TTC549 (cell line): ENCODE measurements at regions not wholly inside any gene's neighbourhood (a gene's known extent, or its start where the extent isn't known, plus 50 kb on each side); places are given as distances from the start of the nearest gene placed in this dataset.
A peak's percentile ranks its signal among the peaks of the same experiment; 100 is the strongest.

Experiments
- FAIRE-seq: peaks from 2 replicates; lab custom pipeline; 2012; peaks lifted over from hg19 to GRCh38; lab: Jason Lieb, UNC

DNA sequence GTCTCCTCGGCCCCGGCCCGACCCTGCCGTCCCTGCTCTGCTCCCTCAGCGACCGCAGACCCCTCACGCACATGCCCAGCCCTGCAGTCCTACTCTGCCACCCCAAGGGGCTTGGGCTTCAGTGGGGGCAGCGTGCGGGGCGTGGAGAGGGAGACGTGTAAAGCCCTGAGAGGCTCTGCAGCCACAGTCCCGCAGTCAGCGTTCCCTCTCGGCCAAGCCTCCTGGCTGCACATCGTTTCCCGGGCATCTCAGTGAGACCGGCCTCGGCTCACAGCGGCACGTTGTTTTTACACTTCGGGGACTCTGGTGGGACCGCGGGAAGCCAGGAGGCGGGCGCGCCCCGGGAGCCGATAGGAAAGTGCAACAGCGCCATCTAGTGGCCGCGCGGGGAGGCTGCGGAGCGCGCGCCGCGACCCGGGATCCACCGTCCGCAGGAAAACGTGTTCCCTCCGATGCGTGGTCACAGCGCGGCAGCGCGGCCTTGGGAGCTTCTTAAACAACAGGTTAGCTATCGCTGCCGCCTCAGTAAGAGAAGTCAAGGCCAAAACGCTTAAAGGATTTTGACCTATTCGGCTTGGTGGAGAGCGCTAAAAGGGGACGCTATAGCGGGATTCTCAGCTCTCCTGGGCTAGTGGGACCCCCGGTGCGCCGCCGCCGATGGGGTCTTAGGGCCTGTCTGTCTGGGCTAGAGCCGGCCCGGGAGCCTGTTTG, 226.8 kb upstream of the IGF1R start:
- FAIRE-seq, result no peak

- no peak for FAIRE-seq
Measured at GRCh38 chr15:98422130-98422478, 226.2 kb upstream of the IGF1R start.

DNA sequence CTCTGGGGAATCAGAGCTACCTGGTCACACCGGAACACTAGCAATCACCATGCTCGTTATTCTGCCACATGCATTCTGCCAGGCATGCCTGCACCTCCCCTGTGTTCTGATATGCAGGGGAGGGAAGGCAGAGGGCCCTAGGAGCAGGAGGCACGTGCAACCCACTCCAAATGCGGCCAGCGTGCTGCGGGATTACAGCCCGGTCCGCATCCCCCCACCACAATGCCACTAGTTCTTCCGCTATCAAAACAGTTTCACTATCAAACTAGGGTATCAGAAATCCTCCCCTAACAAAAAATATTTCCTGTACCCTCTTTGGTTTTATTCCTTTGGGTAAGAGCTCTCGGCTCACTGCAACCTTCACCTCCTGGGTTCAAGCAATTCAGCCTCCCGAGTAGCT, 223.2 kb upstream of the IGF1R start:
- no peak for FAIRE-seq

- no peak for FAIRE-seq
Measured at GRCh38 chr15:98427321-98427720, 221.0 kb upstream of the IGF1R start.

- FAIRE-seq, result no peak
Measured at GRCh38 chr15:98428253-98428989, 219.9 kb upstream of the IGF1R start.

- no peak for FAIRE-seq
Measured at GRCh38 chr15:98431171-98431570, 217.2 kb upstream of the IGF1R start.

DNA sequence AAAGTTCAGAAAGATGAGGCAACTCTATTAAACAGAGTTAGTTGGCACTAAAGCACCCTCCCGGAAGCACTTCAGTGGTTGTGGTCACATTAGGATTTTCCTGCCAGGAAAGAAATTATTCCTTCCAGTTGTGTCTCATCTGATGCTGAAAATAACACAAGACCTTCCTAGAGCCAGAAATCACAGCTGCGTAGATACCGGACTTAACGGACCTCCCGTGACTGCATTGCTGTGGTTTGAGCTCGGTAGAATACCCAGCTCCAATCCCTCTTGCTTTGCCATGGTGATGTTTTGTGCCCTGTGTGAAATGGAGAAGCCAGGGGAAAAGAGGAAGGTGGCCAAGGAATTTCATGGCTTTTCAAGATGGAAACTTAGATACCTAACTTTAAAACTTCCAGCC, 215.0 kb upstream of the IGF1R start:
- FAIRE-seq, result no peak

GRCh38 chr15:98433856-98434255, 214.5 kb upstream of the IGF1R start:
- no peak for FAIRE-seq

GRCh38 chr15:98437752-98438151, 210.6 kb upstream of the IGF1R start:
- FAIRE-seq, result no peak

- no peak for FAIRE-seq
Measured at GRCh38 chr15:98438326-98438725, 210.0 kb upstream of the IGF1R start.

- FAIRE-seq, result no peak
Measured at GRCh38 chr15:98438907-98439306, 209.4 kb upstream of the IGF1R start.

GRCh38 chr15:98439523-98439942, 208.8 kb upstream of the IGF1R start:
- no peak for FAIRE-seq

- no peak for FAIRE-seq
Measured at GRCh38 chr15:98440917-98441316, 207.4 kb upstream of the IGF1R start.

GRCh38 chr15:98441599-98441998, 206.7 kb upstream of the IGF1R start:
- FAIRE-seq, result no peak

- peak; percentile 83 for FAIRE-seq
Measured at GRCh38 chr15:98442379-98442833, 205.9 kb upstream of the IGF1R start.

DNA sequence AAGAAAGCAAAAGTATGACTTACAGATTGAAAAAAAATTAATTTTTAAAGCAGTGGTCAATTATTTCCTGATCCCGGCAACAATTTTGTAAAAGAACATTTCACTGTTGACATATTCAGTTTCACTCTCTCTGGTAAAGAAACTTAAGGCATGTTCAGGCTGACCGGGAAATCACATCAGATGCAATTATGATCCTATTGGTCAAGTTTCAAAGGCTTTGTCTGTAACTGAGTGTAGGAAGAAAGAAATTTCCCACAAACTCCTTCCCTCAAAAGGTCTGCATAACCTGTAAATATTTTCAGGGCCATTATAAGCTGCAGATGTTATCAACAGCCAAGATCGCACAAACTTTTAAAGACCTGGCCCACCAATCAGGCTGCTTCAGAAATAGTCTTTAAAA, 205.4 kb upstream of the IGF1R start:
- no peak for FAIRE-seq

GRCh38 chr15:98443526-98443925, 204.8 kb upstream of the IGF1R start:
- FAIRE-seq, result no peak

- FAIRE-seq, result no peak
Measured at GRCh38 chr15:98444138-98444537, 204.2 kb upstream of the IGF1R start.

DNA sequence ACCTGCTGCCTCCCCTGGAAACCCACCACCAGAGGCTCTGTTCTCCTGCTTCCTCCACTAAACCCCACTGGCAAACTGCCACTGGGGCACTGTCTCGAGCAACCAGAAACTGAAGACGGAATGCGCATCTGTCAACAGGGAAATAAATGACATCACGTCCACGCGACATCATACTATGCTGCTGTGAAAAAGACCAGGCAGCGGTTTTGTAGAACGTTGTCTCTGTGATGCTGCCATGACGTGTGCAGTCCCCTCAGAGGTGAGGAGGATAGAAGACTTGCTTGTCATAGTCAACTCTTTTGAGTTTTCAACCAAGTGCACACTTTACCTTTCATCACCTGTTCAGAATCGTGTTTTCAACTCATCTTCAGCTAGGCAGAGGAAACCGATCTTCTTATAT, 203.0 kb upstream of the IGF1R start:
- no peak for FAIRE-seq

DNA sequence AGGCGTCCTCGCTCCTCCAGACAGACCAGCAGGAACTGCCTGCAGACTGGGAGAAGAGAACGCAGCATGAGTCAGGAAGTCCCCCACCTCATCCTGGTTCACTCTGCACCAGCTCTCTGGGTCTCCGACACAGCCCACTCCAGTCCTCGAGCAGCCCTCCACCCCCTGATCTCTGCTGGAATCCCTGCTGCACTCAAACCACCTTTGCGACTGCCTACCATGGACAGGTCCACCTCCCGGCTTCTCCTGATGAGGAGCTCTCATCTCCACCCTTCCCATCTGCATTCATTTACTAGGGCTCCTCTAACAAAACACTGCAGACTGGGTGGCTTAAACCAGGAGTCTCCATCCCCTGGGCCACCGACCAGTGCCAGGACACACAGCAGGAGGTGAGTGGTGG, 202.3 kb upstream of the IGF1R start:
- no peak for FAIRE-seq

DNA sequence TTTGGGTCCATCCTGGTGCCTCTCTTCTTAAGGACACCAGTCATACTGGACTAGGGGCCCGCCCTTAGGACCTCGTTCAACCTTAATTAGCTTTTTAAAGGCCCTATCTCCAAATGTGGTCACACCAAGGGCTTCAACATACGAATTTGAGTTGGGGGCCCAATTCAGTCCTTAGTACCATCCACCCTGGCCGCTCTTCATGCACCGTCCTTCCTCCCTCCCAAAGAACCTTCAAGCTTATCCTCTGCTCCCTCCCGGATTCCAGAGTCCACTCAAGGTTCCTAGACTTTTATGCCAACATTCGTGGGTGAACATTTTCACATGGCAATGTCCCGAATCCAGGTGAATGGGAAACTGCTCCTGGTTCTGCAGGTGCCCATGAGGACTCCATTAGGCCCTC, 201.3 kb upstream of the IGF1R start:
- FAIRE-seq, result no peak

DNA sequence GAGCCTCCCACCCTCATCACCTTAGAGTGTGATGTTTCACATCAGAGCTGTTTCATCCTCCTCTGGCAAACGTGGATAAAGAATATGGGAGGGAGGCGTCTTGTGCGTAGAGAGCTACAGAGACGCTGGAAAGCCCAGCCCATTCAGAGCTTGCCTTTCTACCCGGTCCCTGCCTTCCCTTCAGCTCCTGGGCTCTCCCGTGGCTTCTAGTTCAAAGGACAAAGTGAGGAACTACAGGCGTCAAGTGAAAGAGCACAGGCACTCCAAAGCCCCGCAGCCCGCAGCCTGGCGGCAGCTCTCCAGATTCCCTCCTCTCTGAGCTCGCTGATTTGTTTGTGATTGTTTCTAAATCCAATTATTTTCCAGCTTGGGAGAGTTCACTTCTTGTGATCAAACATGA, 197.1 kb upstream of the IGF1R start:
- FAIRE-seq, result no peak

DNA sequence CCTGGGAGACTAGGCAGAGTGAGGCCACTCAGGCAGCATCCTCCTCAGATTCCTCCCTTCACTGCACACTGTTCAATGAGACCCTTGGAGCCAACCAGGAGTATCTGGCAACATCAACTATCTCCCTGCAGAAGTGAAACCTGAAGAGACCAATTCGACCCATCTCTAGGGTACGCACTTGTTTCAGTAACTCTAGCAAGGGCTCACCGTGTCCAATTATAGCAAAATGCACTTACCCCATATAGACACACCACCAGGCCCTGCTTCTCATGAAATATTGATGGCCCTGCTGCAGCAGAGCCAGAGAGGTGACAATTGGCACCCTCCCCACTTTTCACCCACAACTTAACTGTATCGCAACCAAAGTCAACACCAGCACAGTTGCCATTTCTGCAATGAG, 196.1 kb upstream of the IGF1R start:
- FAIRE-seq, result no peak

- FAIRE-seq, result no peak
Measured at GRCh38 chr15:98455904-98456303, 192.4 kb upstream of the IGF1R start.
